Mucosa of descending colon (tissue), 3 donors: ENCODE measurements at regions not wholly inside any gene's neighbourhood (a gene's known extent, or its start where the extent isn't known, plus 50 kb on each side); places are given as distances from the start of the nearest gene placed in this dataset.

Experiments used
- ATAC-seq: fragments of 200-7000 bp; cut with Tn5 transposase; one replicate; pipeline ENCODE4 v1.9.1; 2020; ENCODE audit warnings: mild to moderate bottlenecking, moderate library complexity
- DNase-seq, 3 donors: peaks; one replicate each; pipeline ENCODE4 v3.0.0-alpha.2; 2020
- H3K36me3 ChIP-seq: fragments of 200-600 bp; one replicate; pipeline ENCODE4 v1.8.0; 2021; ENCODE audit warnings: low read depth, mild to moderate bottlenecking
- H3K4me1 ChIP-seq: fragments of 200-600 bp; one replicate; pipeline ENCODE4 v1.8.0; 2021; ENCODE audit warnings: low read depth, mild to moderate bottlenecking
- H3K4me3 ChIP-seq: fragments of 200-600 bp; one replicate; pipeline ENCODE4 v1.8.0; 2021; ENCODE audit warnings: mild to moderate bottlenecking
- H3K9me3 ChIP-seq: fragments of 200-600 bp; one replicate; pipeline ENCODE4 v1.8.0; 2021; ENCODE audit warnings: mild to moderate bottlenecking
- intact Hi-C, 2 donors: fragments of 100-400 bp; cut with DNase I in 1 of 2; cut with micrococcal nuclease in 1 of 2; formaldehyde crosslinking; loops; one replicate each; pipeline versions ENCODE4 v1.11.0 to v1.11.1; 2022; cut with DNase I, micrococcal nuclease
- TF ChIP-seq, protein P1 (sequence below): fragments of 200-600 bp; IDR thresholded peaks from one replicate; pipeline ENCODE4 v1.8.0; 2022; ENCODE audit warnings: antibody characterized with exemption, mild to moderate bottlenecking
- donor health status: DM: no; HTN: no; CAD: no; lungs with moderate emphysema.
- donor health status: DM: no; HTN: no; CAD: no.
- donor health status: DM: no; HTN: yes; CAD: no.

DNA sequence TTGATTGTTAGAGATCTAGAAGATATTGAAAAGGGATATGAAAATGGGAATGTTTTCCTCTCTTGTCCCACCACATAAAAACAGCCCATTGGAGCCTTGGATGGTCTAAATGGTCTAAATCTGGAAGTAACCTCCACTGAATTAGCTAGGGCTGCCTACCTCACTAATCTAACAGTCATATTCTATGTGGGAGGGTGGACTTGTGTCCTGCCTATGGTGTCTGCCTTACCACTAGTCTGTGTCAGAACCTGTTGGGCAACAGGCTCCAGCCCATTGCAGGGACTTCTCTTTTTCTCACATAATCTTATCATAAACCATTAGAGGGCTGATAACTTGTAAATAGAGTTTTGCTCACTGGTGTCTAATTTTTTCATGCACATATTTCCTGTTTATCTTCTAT is 548.8 kb upstream of the CDH18 start:
- TF ChIP-seq, protein P1, sequence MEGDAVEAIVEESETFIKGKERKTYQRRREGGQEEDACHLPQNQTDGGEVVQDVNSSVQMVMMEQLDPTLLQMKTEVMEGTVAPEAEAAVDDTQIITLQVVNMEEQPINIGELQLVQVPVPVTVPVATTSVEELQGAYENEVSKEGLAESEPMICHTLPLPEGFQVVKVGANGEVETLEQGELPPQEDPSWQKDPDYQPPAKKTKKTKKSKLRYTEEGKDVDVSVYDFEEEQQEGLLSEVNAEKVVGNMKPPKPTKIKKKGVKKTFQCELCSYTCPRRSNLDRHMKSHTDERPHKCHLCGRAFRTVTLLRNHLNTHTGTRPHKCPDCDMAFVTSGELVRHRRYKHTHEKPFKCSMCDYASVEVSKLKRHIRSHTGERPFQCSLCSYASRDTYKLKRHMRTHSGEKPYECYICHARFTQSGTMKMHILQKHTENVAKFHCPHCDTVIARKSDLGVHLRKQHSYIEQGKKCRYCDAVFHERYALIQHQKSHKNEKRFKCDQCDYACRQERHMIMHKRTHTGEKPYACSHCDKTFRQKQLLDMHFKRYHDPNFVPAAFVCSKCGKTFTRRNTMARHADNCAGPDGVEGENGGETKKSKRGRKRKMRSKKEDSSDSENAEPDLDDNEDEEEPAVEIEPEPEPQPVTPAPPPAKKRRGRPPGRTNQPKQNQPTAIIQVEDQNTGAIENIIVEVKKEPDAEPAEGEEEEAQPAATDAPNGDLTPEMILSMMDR, result no peak
- no peak for ATAC-seq
- Histone ChIP-seq H3K4me3 (no peak overlapping the region), H3K9me3 (peaks cover 38% of the 10 kb centered on the region), H3K4me1 (no peaks in the 10 kb centered on the region), H3K36me3 (no peaks in the 10 kb centered on the region)
- no peak for DNase-seq
- intact Hi-C loops, result no loop called here

DNA sequence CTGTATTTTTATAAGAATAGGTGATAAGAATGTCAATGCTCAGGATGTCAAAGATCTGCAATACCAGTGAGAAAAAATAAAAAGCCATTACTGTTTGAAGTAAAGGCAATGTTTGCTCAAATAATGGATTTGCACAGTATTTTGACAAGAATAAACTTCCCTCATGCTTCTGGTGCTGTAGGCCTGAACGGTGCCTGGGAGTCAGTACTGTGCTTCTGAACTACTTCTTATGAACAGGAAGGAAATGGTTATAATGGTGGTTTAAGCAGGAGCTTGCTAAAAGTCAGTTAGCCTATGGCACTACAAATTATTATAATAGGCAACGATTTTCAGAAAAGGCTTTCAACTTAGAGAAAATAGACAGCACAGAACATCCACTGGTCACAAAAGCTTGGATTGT is 548.3 kb upstream of the CDH18 start:
- Histone ChIP-seq H3K4me3 (no peak overlapping the region), H3K36me3 (no peaks in the 10 kb centered on the region), H3K4me1 (no peaks in the 10 kb centered on the region), H3K9me3 (peaks cover 40% of the 10 kb centered on the region)
- TF ChIP-seq, protein P1, result no peak
- intact Hi-C loops, result no loop called here
- no peak for ATAC-seq
- DNase-seq, result no peak

DNA sequence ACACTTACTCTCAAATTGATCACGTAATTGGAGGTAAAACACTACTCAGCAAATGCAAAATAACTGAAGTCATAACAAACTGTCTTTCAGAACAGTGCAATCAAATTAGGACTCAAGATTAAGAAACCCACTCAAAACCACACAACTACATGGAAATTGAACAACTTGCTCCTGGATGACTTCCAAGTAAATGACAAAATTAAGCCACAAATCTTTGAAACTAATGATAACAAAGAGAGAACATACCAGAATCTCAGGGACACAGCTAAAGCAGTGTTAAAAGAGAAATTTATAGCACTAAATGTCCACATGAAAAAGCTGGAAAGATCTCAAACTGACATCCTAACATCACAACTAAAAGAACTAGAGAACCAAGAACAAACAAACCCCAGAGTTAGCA is 540.5 kb upstream of the CDH18 start:
- Histone ChIP-seq H3K4me1 (no peaks in the 10 kb centered on the region), H3K9me3 (peaks cover 42% of the 10 kb centered on the region), H3K4me3 (no peak overlapping the region), H3K36me3 (no peaks in the 10 kb centered on the region)
- TF ChIP-seq, protein P1, result no peak
- no peak for DNase-seq
- ATAC-seq, result no peak
- intact Hi-C loops, result no loop called here

DNA sequence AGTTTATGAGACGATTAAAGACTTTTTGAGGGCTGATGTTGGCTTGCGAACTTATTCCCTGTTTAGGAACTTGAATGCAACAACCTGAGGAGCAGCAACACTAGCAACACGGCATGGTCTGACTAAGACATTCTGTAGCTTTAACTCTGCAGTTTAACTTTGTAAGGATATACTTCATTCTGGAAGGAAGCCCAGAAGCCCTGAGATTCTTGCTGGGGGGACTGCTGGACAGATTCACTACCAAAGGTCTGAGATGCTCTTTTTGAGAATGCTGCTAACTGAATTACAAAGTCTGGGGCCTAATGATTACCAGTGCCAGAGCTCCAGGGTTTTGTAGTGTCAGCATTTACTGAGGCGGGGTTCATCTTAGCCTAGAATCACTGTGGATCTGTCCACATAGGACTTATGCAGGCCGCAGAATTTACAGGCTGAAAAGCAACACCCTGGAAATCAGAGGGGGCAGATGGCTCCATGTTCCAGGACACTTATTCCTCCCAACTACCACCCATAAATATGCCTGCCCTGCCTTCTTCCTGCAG is 537.1 kb upstream of the CDH18 start:
- H3K4me3 ChIP-seq, result no peak overlapping the region
- peaks cover 39% of the 10 kb centered on the region for H3K9me3 ChIP-seq
- intact Hi-C loops, result no loop called here
- no peaks in the 10 kb centered on the region for H3K36me3 ChIP-seq
- DNase-seq (no peak), ATAC-seq (no peak)
- H3K4me1 ChIP-seq, result no peaks in the 10 kb centered on the region
- TF ChIP-seq, protein P1, result no peak

DNA sequence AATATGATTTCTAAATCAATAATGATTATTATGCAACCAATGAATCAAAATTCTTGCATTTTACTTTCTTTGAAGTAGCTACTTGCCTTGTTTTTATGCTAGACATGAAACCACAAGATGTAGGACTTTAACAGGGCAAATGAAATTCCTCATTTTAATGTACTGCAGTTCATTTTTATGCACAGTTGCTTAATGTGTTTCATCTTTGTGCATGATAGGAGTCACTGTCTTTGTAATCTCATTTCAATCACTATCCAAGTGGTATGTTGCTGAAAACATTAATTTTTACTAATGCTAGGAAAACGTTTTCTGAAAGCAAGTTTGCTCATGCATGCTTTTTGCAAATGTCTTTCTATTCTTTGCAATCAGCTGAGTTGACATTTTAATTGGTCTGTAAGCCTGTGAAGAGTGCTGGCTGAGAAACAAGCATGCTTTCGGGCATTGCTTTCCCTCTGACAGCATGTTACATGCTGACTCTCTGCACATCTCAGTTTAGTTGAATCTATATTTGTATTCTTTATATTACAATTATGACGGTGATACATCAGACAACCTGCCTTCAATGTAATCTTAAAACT is 535.0 kb upstream of the CDH18 start:
- no peak for DNase-seq
- Histone ChIP-seq H3K4me3 (no peak overlapping the region), H3K36me3 (no peaks in the 10 kb centered on the region), H3K4me1 (no peaks in the 10 kb centered on the region), H3K9me3 (peaks cover 33% of the 10 kb centered on the region)
- TF ChIP-seq, protein P1, result no peak
- ATAC-seq, result no peak
- intact Hi-C loops, result no loop called here

DNA sequence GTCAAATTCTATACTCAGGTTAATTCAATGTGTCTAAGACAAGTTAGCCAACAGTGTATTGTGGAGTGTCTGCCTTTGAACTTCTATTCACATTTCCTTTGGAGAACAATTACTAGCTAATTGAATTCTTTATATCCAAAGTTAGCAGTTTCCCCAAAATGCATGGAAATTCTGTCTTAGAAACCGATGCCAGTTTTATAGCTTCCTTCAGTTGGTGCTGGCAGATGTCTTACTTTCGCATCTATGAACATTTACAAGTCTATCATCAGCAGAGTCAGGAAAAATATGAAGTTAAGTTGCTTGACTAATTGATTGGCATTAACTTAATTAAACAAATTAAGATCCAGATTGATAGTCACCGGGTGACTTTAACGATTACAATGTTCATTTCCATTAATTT is 527.6 kb upstream of the CDH18 start:
- Histone ChIP-seq H3K4me1 (no peaks in the 10 kb centered on the region), H3K36me3 (no peaks in the 10 kb centered on the region), H3K9me3 (peaks cover 22% of the 10 kb centered on the region), H3K4me3 (no peak overlapping the region)
- TF ChIP-seq, protein P1, result no peak
- DNase-seq (no peak), ATAC-seq (no peak)
- intact Hi-C loops, result no loop called here
